GM19035 (cell line): ENCODE measurements at regions not wholly inside any gene's neighbourhood (a gene's known extent, or its start where the extent isn't known, plus 50 kb on each side); places are given as distances from the start of the nearest gene placed in this dataset.

Source experiments
- ATAC-seq: cut with Tn5 transposase; IDR thresholded peaks from one replicate; pipeline ENCODE4 v1.9.1; 2021; ENCODE audit not compliant: unreplicated experiment

DNA sequence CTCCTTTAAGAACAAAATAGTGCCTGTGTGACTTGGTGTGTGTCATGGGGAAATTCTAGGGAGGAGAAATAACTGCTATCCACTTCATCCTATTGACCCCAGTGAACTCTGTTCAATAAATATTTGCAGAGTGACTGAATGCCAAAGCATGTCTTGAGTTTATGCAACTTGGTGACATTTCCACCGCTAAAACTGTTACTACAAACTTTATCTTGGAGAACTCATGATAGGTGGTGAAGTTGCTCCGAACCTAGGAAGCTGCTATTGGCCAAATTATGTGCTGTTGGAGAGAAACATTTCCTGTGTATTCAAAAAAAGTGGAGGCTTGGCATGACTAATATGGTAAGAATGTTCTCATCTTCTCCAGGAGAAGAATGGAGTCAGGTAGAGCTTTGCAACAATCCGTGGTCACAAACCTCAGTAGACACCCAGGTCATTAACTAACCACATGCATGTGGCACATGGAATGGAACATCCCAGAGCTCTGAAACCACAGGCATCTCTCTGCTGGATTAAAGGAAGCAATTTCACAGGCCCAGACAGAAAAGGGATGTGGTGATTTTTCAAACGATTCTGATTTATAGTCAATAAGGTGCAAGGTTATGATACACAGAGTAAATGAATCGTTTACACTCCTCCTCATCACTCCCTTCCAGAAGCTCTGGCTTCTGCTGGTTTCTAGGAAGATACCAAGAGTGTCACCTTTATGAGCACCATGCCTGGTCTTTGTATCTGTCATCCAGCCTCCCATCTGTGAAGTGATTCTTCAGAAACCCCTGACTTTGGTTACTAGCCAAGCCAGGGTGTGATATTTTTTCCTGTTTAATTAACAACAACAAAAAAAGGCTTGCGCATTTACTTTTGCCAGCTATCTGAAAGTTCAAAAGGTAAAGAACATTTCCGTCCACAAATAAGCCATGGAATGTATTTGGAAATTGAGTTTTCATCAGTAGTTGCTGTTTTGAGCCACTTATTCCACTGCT is 361.1 kb downstream of the TGFB2 start:
- ATAC-seq: no peak

DNA sequence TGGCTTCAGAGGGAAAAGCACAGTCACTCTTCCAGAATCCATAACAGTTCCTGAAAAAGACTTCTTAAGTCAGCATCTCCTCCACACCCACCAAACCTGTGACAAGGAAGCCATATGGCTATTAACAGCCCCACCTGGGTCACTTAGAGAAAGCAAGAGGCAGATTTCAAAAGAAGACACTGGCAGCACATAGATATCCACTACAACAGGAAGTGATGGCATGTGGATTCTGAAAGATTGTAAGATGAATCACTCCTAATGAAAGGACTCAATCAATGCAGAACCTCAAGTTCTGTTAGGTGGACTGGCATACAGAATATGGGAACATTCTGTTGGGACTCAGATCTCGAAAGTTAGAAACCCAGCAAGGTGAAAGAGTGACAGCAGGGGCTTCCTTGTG is 365.9 kb downstream of the TGFB2 start:
- no peak for ATAC-seq

DNA sequence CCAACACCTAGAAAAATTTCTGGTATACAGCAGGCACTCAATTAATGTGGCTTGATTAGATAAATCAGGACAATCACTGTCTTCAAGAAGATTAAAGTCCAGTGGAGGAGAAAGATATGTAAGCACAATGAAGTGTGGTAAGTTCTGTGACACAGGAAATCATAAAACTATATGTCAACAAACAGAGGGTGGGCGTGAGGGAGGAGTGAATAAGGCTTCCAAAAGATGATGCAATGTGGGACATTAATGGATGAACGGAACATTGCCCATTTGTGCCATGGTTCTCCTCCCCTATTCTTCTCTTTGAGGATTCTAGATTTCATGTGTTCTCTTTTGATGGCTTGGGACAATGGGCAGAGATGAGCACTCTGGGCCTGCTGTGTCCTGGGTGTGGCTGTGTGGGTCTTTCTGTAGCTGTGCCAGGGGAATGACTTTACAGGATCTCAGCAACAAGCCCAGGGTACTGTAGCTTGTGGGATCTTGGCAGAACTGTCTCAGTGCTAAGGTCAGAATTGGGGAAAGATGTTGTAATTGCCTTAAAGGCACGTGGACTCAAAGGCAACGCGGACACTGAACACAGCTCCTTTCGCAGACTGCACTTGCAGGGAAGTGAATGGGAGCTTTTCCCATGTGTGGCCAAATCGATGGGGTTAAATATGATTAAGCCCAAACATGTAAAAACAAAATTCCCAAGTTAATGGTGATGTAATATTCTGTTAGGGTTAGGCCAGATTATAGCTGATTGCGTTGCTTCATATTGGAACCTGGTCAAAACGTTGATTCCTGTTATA is 366.9 kb downstream of the TGFB2 start:
- ATAC-seq: no peak

DNA sequence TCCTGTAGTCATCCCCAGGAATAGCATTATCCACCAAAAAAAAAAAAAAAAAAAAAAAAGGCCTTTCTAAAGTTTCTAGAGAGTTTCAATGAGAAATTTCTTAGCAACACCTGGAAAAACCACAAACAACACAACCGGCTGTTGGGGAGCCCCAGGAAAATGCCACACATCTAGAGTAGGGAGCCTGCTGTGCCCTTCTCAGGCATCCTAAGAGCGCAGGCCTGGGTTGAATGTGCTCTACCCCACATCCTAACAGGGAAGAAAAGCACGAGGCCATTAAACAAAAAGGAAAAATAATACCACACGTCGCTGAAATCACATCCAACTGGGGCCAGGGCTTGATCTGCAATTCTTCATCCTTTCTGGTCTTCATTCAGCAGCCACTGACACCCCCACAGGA is 367.5 kb downstream of the TGFB2 start:
- no peak for ATAC-seq

DNA sequence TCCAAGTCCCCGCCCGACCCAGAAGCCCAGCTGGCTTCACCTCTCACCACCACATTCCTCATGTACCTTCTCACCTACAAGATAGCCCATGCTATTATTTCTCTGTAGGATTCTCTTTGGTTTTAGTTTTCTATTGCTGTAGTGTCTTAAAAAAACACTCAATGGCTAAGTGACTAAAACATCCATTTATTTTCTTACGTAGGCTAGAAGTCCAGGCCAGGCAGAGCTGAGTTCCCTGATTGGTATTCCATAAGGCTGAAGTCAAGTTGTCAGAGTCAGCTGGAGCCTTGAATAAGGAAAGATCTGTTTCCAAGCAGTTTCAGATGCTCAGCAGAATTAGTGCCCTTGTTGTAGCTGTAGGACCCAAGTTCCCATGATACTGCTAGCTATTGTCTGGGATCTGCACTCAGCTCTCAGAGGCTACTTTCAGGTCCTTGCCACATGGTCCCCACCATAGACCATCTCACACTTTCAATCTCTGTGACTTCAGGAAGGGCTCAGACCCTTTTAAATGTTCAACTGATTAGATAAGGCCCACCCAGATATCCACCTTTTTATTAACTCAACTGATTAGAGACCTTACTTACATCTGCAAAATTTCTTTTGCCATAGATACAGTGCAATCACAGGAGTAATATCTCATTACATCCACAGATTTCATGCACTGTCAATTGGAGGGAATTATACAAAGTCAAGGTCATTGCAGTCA is 371.0 kb downstream of the TGFB2 start:
- ATAC-seq: no peak

DNA sequence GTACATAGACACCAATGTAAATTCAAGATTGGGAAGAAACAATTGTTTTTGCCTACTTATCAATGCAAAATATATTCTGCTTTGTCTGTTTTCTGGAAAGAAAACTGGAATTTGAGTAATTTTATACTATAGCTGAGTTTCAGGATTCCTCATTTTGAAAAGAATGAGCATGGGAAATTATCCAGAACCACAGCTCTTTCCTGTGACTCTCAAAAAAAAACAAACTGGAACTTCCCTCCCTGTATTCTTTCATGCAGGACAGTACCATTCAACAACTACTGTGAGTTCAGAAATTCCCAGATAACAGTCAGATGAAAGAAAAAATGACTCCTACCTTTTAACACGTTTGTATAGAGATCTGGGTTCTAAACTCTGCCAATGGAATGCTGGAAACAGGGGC is 372.4 kb downstream of the TGFB2 start:
- no peak for ATAC-seq

DNA sequence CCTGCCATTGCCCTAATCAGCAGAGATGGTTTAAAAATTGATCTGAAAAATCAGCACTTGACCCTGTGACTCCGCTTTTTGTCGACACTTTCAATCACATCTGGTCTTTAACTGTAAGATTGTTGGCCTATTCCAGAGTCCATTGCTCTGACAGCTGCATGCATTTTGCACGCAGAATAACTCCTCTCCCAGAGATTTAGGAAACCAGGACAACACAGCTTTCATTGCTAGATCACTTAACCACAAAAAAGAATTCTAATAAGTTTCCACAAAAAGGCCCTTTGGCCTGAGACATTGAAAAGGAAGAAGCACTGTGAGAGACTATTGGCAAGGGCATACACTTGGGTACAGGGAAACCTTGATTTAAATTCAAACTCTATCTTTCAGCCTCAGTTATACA is 373.1 kb downstream of the TGFB2 start:
- no peak for ATAC-seq

DNA sequence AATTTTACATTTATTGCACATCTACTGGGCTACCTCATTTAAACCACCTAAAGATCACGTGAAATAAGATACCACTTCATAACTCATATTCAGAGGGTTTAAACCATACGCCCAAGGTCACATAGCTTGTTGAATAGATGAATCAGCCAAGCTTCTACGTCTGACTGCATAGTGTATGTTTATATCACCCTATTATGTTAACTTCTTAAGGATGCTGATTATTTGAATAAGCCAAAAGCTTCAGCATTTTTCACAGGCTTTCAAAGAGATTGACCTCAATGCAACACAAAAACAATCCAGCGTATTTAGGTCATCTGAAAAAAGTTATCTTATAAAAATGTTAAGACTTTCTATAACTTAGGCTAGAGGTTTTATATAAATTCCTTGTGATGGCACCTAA is 373.8 kb downstream of the TGFB2 start:
- ATAC-seq: no peak

DNA sequence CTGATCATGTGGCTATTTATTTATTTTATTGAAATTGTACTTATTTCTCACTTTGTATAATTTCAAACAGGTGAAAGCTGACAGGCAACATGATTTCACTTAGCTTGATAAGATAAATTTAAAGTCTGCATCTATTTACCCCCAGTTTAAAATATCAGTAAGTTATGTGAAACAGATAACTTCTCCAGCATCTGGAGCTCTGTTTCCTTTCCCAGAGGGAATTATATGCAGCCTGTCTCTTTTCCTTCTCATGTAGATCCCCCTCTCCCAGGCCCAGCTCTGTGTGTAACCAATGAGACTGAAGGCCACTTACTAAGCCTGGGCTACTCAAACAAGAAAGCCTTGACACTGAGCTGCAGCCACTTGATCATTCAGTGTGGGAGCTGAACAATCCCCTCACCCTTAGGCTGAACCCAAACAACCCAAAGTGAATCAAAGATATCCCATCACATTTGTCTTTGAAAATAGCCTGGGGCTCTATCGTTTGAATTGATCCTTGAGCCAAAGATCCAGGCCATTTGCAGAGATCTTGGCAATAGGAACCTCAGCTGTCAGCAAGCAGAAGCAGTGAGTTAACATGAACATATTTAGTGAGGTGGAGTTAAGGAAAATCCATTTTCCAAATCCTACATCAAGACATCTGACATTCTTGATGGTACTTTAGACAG is 383.9 kb downstream of the TGFB2 start:
- no peak for ATAC-seq

DNA sequence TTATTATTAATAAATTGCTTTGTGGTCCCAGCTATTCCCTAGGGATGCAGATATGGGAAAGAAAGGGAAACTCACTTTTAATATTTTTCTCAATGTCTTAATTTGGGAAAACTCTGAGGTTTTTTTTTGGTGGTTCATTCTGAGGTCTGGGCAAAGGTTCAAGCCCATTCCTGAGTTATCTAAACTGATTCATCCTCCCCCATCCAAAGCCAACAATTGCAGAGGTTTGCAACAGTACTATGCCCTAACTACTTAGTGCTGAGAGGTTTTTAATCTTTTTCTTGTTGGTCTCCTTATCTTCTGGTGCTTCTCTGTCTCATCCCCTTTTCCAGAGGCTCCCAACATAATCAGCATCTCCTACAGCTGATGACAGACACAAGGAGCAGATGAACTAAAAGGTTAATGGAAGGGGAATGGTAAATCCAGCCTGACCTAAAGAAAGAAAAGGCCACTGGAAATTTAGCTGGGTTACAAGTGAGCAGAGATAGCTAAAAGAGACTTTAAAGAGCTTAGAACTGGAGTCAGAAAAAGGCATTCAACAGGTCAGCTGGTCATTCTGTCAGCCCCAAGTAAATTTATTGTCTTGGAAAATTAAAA is 390.4 kb downstream of the TGFB2 start:
- ATAC-seq: no peak

DNA sequence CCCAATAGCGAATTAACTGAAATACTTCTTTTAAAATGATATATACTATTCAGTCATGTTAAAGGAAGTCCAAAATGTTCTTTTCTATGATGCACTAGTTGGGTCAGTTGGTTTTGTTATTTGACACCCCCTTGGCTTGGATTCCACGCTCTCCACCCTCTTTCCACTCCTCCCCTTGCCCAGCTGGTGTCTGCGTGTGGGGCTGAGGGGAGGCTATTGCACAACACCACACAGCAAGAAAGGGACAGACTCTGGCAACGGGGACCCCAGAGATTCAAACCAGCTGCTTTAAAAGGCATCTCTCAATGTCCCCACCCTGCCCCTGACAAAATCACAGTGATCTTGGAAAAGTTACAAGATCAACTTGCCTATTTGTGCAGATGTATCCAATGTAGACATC is 394.3 kb downstream of the TGFB2 start:
- no peak for ATAC-seq

DNA sequence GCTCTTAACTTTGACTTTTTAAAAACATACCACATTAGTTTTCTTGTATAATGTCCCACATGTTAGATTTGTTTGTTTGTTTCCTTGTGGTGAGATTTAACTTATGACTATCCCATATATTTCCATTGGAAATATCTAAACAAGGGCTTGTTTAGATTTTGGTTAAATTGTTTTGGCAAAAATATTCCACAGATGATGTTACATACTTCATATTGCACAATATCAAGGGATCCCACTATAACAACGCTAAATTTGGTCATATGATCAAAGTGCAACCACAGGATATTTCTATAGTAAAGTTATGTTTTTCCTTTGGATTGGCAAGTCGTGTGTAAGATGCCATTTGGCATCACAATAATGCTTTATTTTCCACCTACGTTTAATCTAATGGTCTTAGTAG is 396.7 kb downstream of the TGFB2 start:
- ATAC-seq: no peak

DNA sequence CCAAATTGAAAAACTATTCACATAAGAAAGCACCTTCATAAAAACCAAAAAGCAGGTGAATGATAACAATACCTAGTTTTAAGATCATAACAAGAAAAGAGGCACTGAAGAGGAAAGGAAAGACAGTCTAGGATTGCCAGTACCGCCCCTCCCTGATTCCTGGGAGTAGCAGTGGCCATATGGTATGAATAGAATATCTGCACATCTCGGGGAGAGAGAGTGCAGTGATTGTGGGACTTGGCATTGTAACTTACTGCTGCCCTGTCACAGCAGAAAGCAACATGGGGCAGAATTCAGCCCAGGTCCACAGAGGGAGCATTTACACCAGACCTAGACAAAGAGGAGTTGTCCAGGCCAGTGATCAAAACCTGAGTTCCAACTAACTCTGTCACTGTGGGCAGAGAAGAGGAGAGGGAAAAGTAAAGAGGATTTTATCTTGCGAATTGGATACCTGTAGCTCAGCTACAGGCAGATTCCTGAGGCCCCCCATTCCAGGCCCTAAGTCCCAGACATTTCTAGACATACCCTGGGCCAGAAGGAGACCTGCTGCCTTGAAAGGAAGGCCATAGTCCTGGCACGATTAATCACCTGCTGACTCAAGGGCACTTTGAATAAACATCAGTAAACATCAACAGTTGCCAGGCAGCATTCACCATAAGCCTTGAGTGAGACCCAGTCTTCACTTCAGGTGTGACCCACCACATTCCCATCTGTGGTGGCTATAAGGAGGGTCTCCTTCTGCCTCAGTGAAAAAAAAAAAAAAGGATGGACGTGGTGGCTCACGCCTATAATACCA is 397.5 kb downstream of the TGFB2 start:
- no peak for ATAC-seq

DNA sequence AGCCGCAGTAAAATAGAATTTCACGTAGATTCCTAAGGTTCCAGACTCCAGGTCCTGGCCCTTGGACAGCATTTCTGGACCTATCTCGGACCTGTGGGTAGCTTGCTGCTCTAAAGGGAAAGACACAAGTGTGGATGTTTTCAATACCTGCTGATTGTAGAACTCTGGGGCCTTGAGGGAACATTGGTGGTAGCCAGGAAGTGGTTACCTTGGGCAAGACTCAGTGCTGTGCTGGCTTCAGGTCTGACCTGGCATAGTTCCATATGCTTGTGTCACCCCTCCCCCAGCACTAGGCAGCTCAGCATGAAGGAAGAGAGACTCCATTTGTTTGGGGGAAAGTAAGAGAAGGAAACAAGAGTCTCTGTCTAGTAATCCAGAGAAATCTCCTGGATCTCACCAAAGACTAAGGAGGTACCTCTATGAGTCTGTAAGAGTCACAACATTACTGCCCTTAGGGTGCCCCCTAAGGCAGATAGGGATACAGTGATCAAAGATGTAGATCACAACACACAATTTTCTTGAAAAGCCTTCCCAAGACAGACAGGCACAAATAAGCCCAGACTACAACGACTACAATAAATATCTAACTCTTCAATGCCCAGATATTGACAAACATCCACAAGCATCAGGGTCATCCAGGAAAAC is 398.8 kb downstream of the TGFB2 start:
- no peak for ATAC-seq

DNA sequence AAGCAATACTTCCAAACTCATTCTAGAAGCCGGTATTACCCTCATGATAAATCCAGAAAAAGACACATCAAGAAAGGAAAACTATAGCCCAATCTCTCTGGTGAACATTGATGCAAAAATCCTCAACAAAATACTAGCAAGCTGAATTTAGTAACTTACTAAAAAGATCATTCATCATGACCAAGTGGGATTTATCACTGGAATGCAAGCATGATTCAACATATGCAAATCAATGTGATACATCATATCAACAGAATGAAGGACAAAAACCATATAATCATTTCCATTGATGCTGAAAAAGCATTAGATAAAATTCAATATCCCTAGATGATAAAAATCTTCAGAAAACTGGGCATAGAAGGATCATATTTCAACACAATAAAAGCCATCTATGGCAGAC is 402.9 kb downstream of the TGFB2 start:
- no peak for ATAC-seq

DNA sequence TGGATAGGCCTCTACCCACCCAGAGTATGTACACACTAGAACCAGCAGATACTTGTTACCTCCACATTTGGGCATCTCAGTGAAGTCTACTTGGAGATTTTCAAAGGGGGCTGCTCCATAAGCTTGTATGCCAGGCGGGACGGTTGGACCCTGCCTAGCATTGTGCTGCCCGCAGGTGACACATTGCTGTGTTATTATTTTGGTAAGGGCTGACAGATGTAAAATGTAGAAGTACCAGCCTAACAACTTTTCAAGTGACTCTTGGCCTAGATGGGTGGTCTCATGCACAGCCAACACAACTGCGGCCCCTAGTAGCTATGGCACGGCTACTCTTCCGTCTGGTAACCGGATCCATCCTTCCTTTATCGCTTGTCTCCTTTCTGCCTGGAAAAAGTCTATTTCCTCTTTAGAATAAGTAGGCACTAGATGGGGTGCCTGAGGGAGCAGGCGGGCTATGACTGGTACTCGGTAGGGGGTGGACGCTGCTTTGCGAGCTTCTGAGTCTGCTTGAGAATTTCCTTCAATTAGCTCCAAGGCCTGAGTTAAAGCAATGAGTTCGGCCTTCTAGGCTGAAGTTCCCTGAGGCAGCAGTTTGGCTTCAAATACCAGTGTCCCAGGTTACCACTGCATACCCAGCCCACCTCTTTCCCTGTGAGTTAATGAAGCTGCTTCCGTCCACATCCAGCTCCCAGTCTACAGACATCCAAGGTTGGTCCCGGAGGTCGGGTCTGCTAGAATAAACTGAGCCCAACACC is 405.3 kb downstream of the TGFB2 start:
- no peak for ATAC-seq

DNA sequence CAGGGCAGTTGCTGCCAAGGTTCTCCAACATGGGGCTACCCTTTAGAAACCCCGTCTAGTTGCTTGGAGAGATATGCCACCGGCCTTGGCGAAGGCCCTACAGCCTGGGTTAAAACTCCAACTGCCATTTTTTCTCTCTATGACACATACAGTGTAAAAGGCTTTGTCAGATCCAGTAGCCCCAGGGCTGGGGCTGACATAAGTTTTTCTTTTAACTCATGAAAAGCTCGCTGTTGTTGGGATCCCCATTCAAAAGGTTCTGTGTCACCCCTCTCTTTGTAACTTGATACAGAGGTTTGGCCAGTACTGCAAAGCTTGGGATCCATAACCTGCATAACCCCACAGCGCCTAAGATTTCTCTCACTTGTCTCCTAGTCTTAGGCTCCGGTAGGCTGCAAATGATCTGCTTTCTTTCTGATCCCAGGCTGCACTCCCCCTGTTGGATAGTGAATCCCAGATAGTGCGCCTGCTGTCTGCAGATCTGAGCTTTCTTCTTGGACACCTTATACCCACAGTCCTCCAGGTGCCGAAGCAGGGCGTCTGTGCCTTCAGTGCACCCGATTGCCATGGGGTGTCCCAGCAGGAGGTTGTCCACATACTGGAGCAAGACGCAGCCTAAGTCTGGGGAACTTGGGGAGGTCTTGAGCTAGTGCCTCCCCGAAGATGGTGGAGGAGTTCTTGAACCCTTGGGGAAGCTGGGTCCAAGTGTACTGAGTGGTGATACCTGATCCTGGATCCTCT is 406.2 kb downstream of the TGFB2 start:
- ATAC-seq: no peak

DNA sequence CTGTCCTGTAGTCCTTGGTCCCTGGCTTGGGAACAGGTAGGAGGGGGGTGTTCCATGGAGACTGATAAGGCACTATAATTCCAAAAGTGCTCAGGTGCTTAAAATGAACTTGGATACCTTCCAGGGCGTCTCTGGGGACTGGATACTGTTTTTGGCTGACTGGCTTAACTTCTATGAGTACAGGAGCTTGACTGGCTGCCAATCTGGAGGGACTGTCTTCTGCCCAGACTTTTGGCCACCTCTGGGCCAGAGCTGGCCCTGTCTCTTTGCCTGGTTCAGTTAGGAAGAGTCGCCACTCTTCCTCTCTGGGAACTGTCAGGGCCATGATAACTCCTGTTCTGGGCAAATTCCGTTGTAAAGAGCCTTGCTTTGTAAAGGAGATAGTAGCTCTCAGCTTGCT is 407.0 kb downstream of the TGFB2 start:
- no peak for ATAC-seq
